Retinal pigment epithelial cell (primary cell): ENCODE measurements at regions not wholly inside any gene's neighbourhood (a gene's known extent, or its start where the extent isn't known, plus 50 kb on each side); places are given as distances from the start of the nearest gene placed in this dataset.

Experiments used
- DNase-seq: peaks from one replicate; pipeline ENCODE4 v3.0.0-alpha.2; 2010; ENCODE audit warnings: low read depth
- H3K4me3 ChIP-seq: 2 replicates; pipeline ENCODE4 v1.5.1; 2011; ENCODE audit warnings: mild to moderate bottlenecking, low read length, control low read depth, moderate library complexity
- TF ChIP-seq, protein P1 (sequence below): conservative IDR thresholded peaks from 2 replicates; pipeline ENCODE4 v1.5.1; 2011; ENCODE audit warnings: low read depth, low read length, control low read depth, inconsistent platforms

DNA sequence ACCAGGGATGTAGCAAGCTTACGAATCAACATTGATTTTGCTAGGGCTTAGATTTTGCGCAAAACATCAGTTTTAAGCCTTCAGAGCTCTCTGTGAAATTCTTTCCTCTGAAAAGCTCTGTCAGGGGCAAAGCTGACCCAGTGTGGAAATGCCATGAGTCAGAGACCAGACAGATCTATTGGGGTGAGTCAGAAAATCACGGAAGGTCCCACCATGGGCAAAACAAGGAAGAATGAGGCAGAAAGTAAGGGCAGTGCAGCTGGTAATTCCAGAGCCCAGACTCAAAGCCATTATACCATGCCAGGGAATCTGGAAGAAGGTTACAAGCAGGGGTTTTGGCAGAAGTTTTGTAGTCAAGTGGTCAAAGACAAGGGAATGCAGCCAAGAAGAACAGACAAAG is 256.6 kb upstream of the CTAGE1 start:
- H3K4me3 ChIP-seq, result no peak overlapping the region
- TF ChIP-seq, protein P1, sequence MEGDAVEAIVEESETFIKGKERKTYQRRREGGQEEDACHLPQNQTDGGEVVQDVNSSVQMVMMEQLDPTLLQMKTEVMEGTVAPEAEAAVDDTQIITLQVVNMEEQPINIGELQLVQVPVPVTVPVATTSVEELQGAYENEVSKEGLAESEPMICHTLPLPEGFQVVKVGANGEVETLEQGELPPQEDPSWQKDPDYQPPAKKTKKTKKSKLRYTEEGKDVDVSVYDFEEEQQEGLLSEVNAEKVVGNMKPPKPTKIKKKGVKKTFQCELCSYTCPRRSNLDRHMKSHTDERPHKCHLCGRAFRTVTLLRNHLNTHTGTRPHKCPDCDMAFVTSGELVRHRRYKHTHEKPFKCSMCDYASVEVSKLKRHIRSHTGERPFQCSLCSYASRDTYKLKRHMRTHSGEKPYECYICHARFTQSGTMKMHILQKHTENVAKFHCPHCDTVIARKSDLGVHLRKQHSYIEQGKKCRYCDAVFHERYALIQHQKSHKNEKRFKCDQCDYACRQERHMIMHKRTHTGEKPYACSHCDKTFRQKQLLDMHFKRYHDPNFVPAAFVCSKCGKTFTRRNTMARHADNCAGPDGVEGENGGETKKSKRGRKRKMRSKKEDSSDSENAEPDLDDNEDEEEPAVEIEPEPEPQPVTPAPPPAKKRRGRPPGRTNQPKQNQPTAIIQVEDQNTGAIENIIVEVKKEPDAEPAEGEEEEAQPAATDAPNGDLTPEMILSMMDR, result no peak
- DNase-seq, result peak; percentile 97

DNA sequence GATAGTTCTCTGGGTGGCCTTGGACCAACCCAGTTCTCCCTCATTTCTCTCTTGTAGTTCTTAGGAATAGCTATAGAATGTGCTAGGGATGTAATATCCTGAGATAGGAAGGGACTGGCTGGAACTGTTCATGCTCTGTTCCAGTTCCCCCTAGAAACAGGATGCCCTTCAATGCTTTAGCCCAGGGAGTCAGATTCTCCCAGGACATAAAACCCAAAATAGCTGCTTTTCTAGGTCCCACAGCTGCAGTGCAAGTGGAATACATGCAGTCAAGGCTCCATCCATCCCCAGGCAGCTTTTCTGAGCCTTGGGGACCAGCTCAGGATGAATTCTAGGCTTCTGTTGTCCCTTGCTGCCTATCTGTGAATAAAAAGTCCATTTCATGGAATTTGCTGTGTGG is 257.3 kb upstream of the CTAGE1 start:
- no peak for DNase-seq
- H3K4me3 ChIP-seq, result no peak overlapping the region
- TF ChIP-seq, protein P1, result no peak

DNA sequence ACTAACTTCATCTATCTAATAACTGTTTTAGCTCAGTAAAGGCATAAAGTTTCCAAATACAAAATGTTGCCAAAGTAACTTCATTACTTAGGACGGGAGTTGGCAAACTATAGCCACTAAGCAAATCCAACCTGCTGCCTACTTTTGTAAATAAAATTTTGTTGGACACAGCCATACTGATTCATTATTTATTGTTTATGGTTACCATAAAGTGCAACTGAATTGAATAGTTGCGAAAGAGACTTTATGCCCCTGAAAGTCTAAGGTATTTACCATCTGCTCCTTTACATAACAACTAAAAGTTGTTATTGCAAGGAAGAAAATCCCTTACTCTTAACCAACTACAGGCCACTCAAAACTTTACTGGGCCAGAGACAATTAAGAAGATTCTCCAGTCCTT is 256.7 kb upstream of the RBBP8 start:
- no peak overlapping the region for H3K4me3 ChIP-seq
- no peak for DNase-seq
- TF ChIP-seq, protein P1, result no peak

DNA sequence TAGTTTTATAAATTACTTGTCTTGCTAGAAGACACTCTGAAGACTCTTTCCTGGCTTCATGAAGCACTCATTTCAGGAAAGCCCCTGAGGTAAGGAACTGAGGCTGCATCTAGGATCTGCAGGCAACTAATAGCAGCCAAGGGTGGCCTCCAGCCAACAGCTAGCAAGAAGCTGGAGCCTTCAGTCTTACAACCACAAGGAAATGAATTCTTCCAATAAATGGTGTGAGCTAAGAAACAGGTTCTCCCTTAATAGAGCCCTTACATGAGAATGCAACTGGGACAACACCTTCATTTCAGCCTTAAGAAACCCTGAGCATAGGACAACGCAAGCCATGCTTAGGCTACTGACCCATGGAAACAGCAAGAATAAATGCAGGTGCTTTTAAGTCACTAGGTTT is 254.6 kb upstream of the RBBP8 start:
- DNase-seq, result no peak
- H3K4me3 ChIP-seq, result no peak overlapping the region
- TF ChIP-seq, protein P1, result no peak

DNA sequence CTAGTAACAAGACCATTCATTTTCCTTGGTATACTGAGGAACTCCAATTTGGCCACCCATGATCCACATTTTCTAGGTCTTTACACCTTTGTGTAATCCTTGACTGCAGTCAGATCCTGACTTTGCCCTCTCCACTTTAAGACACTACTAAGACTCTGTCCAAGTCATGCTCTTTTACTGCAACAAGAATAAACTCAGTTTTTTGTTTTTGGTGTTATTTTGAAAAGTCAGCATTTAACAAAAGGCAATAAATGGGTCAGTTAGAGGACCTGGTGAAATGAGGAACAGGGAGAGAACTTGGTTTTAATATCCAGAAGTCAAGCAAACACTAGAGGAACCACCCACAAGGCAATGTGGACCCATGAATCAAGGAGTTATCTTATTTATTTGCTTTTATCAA is 252.2 kb upstream of the RBBP8 start:
- TF ChIP-seq, protein P1, result no peak
- no peak for DNase-seq
- no peak overlapping the region for H3K4me3 ChIP-seq

DNA sequence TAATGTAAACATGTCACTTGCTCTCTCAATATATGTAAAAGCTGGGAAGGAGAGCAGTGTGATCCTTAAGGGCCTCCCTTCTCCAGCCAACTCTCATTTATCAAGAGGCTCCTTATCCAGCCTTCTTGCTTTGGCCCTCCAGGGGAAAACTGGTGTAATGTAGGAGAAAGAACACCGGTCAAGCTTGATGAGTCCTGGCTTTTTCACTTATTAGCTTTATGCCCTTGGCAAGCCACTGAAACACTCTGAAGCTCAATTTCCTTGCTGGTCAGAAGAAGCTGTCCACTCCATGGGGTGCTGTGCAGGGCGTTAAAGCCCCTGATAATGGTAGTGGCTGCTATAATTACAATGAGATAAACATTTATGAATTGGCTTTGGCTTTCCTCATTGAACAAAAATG is 251.2 kb upstream of the RBBP8 start:
- TF ChIP-seq, protein P1, result no peak
- no peak for DNase-seq
- no peak overlapping the region for H3K4me3 ChIP-seq

DNA sequence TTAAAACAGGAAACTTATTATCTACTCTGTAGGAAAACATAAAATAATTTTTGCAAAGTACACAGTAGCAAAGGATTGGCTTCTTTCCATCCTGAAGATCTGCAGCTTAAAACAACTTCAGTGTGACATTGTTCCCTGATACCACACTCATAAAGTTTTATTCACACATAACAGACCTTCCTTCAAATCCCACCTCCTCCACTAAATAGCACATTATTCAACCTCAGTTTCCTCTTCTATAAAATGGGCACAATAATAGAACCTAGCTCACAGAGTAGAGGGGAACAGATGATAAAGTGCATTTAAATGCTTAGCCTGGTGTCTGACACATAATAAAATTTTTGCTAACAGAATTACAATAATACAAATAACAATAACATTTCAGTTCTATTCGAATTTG is 250.4 kb upstream of the RBBP8 start:
- TF ChIP-seq, protein P1, result no peak
- no peak for DNase-seq
- H3K4me3 ChIP-seq, result no peak overlapping the region
